ENCODE measurements at regions not wholly inside any gene's neighbourhood (a gene's known extent, or its start where the extent isn't known, plus 50 kb on each side); places are given as distances from the start of the nearest gene placed in this dataset.
"Not testable (repeated sequence)": the region's sequence is repeated elsewhere in the genome, so short reads cannot be mapped to it uniquely, and the experiment has no call there.

DNA sequence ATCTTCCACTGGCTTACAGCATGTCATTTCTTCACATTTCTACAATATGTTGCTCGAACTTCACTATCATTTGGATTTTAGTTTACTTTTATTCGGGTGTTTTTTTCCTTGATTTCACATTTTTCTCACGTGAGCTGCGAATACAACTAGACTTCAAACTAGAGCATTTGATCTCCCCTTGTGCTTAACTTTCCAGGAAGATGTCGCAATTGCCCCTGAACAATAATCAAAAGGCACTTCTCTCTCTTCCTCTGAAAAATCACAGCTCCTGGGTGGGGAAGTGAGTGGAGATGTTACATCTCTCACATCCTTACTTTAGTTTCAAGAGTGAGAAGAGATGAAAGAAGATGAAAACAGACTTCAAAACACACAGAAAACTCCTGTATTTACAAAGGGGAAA is 587.9 kb downstream of the TBL1XR1 start:
- in situ Hi-C loops (cut with MboI; ENCODE audit: low sequenced_read_pairs, unreplicated experiment) = no loop called here
- TF ChIP-seq, protein P1, sequence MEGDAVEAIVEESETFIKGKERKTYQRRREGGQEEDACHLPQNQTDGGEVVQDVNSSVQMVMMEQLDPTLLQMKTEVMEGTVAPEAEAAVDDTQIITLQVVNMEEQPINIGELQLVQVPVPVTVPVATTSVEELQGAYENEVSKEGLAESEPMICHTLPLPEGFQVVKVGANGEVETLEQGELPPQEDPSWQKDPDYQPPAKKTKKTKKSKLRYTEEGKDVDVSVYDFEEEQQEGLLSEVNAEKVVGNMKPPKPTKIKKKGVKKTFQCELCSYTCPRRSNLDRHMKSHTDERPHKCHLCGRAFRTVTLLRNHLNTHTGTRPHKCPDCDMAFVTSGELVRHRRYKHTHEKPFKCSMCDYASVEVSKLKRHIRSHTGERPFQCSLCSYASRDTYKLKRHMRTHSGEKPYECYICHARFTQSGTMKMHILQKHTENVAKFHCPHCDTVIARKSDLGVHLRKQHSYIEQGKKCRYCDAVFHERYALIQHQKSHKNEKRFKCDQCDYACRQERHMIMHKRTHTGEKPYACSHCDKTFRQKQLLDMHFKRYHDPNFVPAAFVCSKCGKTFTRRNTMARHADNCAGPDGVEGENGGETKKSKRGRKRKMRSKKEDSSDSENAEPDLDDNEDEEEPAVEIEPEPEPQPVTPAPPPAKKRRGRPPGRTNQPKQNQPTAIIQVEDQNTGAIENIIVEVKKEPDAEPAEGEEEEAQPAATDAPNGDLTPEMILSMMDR (IDR thresholded peaks at IDR 0.05; ENCODE audit: borderline replicate concordance, control extremely low read depth, extremely low read depth, insufficient read depth, missing control alignments) = no peak
- no peak for DNase-seq (ENCODE audit: low spot score)

DNA sequence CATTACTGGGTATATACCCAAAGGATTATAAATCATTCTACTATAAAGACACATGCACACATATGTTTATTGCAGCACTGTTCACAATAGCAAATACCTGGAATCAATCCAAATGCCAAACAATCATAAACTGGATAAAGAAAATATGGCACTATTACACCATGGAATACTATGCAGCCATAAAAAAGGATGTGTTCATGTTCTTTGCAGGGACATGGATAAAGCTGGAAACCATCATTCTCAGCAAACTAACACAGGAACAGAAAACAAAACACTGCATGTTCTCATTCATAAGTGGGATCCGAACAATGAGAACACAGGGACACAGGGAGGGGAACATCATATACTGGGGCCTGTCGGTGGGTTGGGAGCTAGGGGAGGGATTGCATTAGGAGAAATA is 591.7 kb downstream of the TBL1XR1 start:
- in situ Hi-C loops (cut with MboI; ENCODE audit: low sequenced_read_pairs, unreplicated experiment) = not testable (repeated sequence)

DNA sequence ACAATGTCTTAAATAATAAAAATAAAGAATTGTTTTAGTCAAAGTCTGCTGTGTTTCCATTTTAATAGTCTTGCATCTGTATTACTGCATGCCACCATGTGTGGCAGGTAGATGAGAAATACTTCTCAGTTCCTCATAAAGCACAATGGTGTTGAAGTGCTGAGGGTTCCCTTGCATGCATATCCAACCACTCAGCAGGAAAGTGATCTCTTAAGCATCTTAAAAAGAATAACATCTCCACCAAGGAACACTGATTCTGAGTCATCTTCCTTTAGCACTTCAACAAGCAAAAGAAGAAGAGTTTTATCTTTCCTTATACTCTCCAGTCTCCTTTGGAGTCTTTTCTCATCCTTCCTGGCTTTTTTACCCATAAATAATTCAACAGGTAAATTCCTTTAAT is 602.0 kb downstream of the TBL1XR1 start:
- in situ Hi-C loops (cut with MboI; ENCODE audit: low sequenced_read_pairs, unreplicated experiment) = no loop called here

More for the DNA sequence above, 591.7 kb downstream of the TBL1XR1 start:
- DNase-seq (ENCODE audit: low spot score) = not testable (repeated sequence)

DNA sequence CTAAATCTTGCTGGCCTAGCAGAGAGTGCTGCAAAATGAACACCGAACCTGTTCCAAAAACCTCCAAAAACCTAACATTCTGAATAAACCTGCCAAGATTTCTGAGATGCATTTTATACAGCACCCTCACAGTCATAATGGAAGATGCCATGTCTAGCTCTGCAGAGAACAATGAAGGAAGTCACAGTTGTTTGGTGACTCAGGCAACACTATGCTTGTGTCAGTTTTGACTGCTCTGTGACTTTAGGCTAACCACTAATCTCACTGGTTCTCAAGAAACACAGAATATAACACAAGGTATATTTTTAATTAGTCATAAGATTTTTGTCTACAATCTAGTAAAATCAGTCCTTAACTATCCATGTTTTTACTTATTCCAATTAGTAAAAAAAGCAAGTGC is 606.6 kb downstream of the TBL1XR1 start:
- DNase-seq (ENCODE audit: low spot score) = no peak
- TF ChIP-seq, protein P1 (IDR thresholded peaks at IDR 0.05; ENCODE audit: borderline replicate concordance, control extremely low read depth, extremely low read depth, insufficient read depth, missing control alignments) = no peak
- in situ Hi-C loops (cut with MboI; ENCODE audit: low sequenced_read_pairs, unreplicated experiment) = no loop called here

More for the DNA sequence above, 602.0 kb downstream of the TBL1XR1 start:
- TF ChIP-seq, protein P1 (IDR thresholded peaks at IDR 0.05; ENCODE audit: borderline replicate concordance, control extremely low read depth, extremely low read depth, insufficient read depth, missing control alignments) = no peak
- DNase-seq (ENCODE audit: low spot score) = no peak

DNA sequence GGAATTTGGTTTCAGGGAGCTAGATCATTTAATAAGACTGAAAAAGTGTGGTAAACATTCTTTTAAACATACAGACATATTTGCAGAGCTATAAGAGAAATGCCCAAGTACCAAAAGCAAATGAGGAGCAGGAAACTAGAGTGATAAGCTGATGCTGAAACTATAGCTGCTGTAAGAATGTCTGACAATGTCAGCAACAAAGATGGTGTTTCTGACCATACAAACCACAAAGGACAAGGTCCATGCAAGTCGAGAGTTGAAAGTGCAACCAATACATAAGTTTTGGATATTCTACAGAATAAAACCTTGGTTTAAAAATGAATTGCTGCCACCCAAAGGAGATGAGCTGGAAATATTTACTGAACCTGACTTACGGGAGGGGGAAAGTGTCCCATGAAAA is 610.2 kb downstream of the TBL1XR1 start:
- in situ Hi-C loops (cut with MboI; ENCODE audit: low sequenced_read_pairs, unreplicated experiment) = no loop called here
- TF ChIP-seq, protein P1 (IDR thresholded peaks at IDR 0.05; ENCODE audit: borderline replicate concordance, control extremely low read depth, extremely low read depth, insufficient read depth, missing control alignments) = no peak
- no peak for DNase-seq (ENCODE audit: low spot score)

DNA sequence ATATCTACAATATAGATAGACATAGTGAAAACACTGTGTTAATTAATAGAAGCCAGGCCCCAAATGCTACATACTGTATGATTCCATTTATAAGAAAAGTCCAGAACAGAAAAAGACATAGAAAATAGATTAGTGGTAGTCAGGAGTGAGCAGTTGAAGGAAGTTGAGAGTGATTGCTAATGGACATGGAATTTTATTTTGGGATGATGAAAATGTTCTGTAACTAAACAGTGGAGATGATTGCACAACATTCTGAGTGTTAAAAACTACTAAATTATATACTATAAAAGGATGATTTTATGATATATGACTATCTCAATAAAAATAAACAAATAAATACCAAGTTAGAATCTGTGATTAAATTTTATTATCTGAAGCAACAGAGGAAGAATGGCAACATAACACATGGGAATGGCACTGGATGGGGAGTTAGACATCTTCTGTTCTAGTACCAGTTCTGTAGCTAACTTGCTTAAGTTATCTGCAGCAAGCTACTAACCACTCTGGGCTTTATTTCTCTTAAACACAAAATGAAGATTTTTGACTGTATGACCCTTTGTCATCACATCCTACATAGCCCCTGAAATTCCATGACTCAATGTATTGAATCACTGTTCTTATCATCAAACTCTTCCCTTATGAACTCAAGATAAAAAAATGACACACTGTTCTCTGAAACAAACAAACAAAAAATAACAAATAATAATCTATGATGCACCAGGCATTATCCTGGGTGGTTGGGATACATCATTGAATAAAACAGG is 612.7 kb downstream of the TBL1XR1 start:
- in situ Hi-C loops (cut with MboI; ENCODE audit: low sequenced_read_pairs, unreplicated experiment) = no loop called here
- no peak for DNase-seq (ENCODE audit: low spot score)
- TF ChIP-seq, protein P1 (IDR thresholded peaks at IDR 0.05; ENCODE audit: borderline replicate concordance, control extremely low read depth, extremely low read depth, insufficient read depth, missing control alignments) = no peak

DNA sequence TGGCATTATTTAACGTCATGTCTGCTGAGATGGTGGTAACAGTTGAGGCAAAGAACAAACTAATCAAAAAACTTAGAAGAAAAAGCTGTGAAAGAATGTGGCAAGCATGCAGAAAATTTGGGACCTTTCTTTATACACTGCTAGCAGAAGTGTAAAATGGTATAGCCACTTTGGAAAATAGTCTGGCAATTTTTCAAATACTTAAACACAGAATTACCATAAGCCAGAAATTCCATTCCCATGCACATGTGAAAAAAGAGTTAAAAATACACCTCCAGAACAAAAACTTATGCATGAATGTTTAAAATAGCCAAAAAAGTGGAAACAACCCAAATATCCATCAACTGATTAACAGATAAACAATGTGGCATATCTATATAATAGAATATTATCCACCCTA is 613.3 kb downstream of the TBL1XR1 start:
- no peak for DNase-seq (ENCODE audit: low spot score)
- TF ChIP-seq, protein P1 (IDR thresholded peaks at IDR 0.05; ENCODE audit: borderline replicate concordance, control extremely low read depth, extremely low read depth, insufficient read depth, missing control alignments) = no peak
- in situ Hi-C loops (cut with MboI; ENCODE audit: low sequenced_read_pairs, unreplicated experiment) = no loop called here

Measured in GM13976 (cell line).